Activated CD4-positive, alpha-beta T cell treated with anti-CD3 and anti-CD28 coated beads, Interleukin-2, amount 50 U/mL, for 24 hours (primary cell): ENCODE measurements at regions not wholly inside any gene's neighbourhood (a gene's known extent, or its start where the extent isn't known, plus 50 kb on each side); places are given as distances from the start of the nearest gene placed in this dataset.

Experiments
- DNase-seq, 2 donors: peaks; one replicate each; pipeline ENCODE4 v3.0.0-alpha.2; 2020; ENCODE audit warnings: low read depth in 1 of 2, low spot score in 1 of 2

DNA sequence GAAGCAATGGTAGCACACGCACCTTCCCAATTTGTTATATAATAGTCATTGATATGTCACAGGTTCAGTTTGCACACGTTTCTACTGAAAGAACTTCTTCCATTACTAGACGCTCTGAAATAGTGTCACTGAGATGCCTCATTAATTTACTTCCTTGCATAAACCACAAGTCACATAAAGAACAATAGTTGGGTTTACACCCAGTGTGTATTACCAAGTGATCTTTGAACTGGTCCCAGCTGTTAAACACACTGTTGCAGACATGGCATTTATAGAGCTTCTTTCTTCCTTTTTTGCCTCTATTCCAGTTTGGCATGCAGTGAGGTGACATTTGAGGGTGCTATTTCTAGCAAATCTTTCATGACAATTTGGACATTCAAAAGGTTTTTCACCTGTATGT, 245.3 kb downstream of the EPM2A start:
- DNase-seq, result no peak

DNA sequence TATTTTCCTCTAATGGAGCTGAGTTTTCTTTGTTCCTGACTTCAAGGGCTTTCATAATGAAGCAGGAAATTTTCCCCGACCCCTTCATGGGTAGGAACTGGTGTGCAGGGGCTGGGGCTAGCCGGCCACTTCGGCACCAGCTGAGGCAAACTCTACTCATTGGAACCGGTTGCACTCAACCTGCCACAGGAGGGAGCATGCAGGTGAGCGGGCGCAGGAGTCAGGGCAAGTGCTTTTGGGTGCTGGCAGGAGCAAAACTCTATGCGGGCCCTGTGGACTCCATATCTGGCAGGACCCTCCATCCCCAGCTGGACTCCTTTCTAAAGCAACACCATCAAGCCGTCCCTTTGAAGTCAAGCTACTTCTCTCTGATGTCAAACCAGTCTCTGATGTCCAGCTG, 244.2 kb downstream of the EPM2A start:
- DNase-seq, result no peak

DNA sequence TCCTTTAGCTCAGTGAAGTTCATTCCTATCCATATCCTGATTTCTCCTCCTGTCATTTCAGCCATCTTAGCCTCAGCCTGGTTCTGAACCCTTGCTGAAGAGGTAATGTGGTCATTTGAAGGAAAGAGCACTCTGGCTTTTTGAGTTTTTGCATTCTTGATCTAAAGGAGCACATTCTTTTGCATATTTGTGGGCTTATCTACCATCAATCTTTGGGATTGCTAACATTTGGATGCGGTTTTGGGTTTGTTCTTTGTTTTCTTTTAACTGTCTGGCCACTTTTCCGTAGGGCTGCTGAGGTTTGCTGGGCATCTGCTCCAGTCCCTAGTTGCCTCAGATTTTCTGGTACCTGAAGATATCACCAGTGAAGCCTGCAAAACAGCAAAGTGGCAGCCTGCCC, 238.3 kb downstream of the EPM2A start:
- DNase-seq, result no peak

DNA sequence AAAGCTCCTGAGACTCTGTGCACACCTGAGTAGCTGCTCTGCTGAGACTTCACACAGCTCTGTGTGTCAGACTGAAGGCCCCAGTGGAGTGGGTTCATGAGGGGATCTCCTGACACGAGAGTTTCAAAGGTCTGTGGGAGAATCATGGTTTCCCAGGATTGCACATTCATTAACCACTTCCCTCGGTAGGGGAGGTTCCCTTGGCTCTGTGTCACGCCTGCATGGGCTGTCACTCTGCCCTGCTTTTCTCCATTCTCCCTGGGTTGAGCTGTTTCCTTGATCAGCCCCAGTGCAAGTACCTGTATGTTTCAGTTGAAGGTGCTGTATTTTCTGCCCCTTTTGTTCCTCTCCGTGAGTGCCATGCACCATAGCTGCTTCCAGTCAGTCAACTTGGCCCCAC, 236.9 kb downstream of the EPM2A start:
- DNase-seq, result no peak

DNA sequence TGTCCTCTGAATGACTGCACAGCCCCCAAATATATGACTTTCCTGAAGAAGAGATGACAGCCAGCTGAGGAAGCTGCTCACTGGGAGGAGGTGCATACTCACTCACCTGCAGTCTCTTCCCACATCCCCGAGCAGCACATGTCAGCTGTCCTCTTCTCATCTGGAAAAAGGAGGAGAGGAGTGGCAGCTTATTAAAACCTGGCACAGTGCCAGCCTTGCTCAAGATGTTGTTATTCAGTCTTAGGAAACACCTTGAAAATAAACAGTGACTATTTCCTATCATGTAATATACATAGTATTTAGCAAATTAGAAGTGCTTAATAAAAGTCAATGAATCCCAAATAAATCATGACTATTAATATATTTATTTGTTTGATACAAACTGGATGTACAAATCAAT, 232.9 kb downstream of the EPM2A start:
- DNase-seq, result no peak

DNA sequence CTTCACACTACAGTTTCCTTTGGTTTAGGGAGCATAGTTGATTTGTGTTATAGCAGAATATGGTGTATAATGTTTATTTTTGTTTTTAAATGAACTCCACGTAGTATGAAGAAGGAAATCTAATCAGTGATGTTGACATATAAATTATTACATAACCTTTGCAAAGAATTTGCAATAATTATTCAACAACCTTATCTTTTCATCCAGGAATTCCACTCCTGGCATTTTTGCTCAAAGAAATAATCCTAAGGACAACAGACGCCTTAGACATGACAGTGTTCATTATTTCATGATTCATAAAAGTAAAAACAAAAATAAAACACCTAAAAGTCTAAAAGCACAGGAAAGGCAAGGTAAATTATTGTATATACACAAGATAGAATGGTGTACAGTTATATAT, 229.2 kb downstream of the EPM2A start:
- no peak for DNase-seq

DNA sequence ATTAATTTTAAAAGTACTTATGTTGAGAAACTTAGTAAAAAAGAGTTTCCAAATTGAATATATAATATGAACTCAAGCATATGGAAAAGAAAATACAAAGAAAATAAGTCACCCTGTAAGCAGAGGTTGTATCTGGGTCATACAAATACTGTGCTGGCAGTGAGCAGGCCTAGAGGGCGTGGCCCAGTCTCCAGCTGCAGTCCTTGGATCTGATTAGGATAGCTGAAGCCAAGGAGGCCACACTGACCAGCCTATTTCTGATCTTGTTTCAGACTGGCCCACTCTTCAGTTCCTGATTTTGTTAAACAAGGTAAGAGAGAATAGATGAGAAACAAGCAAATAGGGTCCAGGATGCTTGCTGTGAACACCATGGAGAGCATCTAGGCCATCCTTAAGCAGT, 228.8 kb downstream of the EPM2A start:
- DNase-seq, result no peak

DNA sequence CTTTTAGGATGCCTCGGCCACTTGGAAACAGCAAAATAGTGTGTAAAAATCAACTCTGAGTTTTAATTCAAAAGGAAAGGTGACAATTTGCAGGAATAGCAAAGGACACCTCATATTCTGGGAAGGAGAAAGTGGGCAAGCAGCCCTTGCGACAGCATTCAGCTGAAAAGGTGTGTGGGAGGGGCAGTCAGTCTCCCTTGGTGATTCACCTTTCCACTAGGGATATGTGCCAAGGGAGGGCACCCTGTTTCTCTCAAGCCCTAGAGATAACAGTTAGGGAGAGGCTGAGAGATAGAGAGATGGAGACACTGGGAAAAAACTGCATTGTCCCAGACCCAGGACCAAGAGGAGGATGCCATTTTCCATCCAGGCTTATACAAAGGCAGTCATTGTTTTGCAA, 228.1 kb downstream of the EPM2A start:
- DNase-seq, result no peak

DNA sequence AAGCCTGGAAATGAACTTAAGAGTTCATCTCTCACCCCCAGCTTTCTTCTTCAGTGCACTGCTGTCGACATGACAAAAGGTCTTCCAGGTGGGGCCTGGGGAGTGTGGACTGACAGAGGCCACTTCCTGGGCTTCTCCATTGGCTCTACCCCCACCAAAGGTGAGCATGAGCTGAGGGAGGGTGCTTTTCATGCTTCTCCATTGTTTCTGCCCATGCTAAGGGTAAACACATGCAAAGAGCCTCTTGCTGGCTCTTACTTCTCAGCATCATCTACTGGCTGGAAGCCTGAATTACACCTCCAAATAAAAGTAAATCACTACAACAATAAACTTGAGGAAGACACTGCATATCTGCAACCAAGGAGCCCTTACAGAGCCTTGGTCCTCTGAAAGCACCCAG, 227.2 kb downstream of the EPM2A start:
- DNase-seq, result no peak

DNA sequence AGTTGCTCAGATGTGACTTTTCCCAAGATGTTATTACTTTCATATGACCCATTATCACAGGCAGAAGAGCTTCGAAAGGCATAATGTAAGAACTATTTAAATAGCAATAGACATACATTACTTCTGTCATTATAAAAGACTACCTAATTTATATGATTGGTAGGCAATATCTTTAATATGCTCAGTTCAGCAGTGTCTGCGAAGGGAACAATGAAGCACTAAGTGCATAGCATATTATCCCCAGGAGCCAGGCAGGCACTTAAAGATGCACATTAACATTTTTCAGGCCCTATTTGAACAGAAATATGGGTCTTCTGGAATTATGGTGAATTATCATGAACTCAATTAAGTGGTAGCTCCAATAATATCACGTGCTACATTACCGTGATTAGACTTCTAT, 217.8 kb downstream of the EPM2A start:
- DNase-seq, result no peak

DNA sequence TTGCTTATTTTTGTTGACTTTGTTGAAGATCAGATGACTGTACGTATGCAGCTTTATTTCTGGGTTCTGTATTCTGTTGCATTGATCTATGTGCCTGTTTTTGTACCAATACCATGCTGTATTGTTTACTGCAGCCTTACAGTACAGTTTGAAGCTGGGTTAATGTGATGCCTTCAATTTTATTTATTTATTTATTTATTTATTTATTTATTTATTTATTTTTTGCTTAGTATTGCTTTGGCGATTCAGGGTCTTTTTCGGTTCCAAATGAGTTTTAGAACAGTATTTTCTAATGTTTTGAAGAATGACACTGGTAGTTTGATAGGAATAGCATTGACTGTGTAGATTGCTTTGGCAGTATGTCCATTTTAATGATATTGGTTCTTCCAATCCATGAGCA, 210.3 kb downstream of the EPM2A start:
- DNase-seq, result no peak

DNA sequence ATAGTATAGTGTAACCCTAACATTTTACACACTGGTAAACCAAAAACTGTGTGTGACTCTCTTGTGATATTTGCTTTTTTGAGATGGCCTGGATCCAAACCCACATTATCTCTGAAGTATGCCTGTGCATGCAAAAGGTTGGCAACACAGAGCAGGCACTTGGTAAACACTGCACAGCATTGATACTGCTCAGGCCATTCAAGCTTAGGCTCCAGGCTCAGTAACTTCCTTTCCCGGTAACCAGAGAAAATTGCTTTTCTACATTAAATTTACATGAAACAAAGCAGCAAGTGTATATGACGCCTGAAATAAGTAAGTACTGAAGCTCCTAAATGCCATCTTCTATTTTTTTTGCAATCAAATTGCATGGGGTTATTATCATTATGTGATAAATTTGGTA, 205.7 kb downstream of the EPM2A start:
- DNase-seq, result no peak

DNA sequence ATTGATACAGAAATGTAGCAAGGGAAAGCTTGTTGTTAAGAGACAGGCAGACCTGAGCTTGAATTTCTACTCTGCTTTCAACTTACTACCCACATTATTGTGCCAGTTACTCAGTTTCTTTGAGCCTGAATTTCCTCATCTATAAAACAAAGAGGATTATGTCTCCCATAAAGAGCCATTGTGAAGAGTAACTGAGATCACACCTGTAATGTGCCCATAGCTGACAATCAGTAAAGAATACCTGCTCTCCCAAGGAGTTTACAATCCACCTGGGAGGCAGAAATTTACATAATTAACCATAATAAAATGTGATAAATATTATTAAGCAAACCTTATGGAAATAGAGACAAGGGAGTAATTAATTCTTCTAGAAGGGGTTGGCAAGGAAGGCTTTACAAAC, 204.9 kb downstream of the EPM2A start:
- DNase-seq, result no peak

DNA sequence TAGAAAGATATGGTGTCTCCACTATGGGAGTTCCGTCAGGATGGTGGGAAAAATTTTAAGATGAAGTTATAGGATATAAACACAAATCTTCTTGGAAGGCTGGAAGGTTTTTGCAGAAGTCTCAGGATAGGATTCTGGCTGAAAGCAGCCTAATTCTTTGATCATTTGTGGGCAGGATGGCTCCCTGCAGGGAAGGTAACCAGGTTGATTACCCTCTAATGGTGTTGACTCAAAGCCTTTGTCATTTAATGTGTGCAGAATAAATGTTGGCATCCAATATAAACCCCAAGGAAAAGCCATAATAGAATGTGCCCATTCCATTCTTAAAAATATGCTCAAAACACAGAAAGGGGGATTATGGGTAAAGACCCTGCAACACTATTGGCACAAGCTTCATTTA, 204.3 kb downstream of the EPM2A start:
- no peak for DNase-seq

DNA sequence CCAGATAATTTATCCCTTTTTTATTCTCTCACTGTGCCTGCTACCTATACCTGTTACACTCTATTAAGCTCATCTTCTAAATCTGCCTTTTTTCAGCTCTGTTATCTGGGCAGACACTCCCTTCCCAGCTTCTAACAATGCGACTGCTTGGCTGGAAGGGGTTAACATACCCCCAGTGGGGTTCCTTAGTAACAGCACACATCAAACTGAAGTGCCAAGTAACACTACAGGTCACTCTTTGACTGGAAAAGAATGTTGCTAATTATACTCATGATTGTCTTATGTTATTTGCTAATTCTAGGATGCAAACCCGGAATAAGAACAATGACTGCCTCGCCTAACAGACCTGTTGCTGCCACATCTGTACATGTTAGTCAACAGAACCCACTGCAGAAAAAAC, 203.5 kb downstream of the EPM2A start:
- no peak for DNase-seq

DNA sequence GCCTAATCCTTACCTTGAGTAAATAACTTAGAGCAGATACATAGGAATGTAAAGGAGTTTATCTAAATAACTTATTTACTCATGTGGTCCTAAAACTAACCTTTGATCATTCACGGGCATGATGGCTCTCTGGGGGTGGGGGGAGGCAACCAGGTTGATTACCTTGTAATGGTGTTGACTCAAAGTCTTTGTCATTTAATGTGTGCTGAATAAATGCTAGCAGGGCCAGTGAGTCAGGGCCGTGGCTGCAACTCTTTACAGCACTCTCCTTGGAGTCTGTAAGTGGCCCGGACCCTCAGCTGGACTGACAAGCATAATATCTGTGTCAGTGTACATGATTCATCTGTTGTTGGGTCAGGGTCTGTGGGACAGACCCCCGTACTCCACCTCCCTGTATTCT, 203.0 kb downstream of the EPM2A start:
- no peak for DNase-seq

DNA sequence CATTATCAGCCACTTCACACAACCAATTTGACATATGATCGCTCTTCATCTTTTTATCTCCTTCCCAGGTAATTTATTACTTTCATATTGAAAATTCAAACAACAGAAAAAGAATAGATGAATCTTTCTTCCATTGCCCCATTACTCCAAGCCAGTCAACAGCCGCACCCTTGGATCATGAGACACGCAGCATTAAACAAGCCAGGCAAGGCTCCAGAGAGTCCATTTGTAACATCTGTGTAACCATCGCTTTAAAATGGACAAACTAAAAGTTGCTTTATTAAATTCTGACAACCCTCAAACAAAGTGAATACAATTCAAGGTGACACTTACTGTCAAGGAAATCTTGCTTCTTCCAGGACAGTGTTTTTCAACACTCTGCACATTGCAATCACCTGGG, 200.3 kb downstream of the EPM2A start:
- no peak for DNase-seq

DNA sequence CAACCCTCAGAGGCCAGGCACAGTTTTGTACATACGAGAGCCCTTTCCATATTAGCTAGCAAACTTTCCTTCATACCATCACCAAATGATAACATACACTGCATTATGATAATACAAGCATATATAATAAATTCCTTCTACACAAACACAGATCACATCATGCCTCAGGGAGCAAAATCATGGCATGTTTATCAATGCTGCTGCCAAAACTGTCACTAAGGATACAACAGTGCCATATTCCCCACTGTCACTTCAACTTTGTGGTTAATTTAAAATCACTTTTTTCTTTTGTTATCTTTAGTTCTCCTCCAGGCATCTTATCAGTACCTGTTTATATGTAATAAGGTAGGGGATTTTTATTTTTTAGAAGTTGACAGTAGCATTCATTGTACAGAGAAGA, 196.3 kb downstream of the EPM2A start:
- DNase-seq, result no peak

DNA sequence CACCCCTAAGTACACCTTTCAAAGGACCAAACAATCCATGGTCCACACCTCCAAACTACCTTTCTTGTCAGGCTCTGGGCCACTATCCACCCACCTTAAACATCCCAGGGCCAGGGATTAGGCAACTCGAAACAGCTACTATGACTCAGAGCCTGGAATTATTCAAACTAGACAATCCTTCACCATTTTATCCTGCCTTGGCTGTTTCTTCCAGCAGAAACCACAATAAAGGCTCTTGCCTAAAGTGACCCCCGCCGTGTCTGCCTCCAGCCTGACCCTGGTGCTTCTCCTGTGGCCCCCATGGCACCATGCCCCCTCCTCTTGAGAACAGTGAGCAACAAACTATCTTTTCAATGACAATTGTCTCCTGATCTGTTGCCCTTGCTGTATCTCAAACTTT, 195.5 kb downstream of the EPM2A start:
- no peak for DNase-seq

DNA sequence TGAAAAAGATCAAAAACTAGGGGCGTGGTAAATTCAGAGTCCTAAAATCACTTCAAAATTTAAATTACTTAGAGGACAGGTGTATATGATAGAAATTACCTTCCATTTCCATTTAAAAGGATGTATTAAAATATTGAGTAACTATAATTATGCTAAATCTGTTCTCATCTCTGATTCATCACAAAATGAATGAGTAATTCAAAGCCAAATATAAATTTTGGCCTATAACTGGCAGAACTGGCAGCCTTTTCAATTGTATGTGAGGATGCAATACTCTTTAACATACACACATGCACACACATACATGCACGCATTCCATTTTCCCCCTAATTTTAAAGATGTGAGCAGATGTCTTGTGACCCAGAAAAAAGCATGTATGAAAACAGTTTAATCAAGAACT, 194.6 kb downstream of the EPM2A start:
- no peak for DNase-seq

DNA sequence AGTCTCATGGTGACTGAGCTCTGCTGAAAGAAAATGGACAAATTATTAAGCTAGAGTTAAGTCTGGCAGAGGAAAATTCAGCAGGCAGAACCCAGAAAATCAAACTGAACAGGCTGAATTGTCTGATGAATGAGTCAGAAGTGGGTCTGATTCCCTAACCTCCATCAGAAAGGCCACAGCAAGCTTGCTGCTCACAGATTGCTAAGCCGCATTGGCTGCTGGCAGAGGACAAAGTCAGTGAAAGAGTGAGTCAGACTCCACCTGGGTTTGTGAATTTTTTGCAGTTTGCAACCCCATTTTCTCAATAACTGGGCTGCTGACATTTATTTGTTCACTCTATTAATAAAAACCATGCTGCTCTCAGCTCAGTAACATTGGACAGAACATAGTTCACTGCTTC, 191.3 kb downstream of the EPM2A start:
- DNase-seq, result no peak

DNA sequence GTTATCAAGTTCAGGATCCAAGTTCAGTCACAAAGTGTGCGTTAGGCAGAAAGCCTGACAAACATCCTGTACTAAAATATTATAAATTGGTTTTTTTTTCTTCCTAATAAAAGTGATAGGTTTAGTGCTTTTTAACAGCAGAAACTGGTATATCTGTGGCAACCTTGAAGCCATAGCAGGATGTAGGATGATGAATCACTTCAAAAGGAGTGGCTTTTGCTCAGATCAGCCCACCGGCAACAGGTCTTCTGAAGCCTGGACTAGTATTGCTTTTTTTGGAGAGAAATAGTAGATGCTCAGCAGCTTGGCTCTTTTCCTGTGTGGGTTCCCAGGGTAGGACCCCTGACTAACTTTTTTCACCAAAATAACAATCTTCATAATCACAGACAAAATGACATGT, 190.8 kb downstream of the EPM2A start:
- no peak for DNase-seq

DNA sequence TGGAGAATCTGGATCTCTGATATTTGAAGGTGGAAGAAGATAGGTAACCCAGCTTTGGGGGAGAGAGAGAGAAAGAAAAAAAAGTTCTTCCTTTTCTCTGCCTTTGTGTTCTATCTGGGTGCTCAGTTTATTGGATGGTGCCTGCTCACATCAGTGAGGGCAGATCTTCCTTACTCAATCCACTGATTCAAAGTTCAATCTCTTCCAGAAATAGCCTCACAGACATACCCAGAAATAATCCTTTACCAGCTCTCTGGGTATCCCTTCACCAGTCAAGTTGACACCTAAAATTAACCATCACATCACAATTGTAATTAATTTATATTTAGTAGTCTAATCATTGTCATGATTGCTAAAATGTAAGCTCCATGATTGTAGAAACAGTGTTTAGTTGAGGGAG, 189.1 kb downstream of the EPM2A start:
- no peak for DNase-seq

DNA sequence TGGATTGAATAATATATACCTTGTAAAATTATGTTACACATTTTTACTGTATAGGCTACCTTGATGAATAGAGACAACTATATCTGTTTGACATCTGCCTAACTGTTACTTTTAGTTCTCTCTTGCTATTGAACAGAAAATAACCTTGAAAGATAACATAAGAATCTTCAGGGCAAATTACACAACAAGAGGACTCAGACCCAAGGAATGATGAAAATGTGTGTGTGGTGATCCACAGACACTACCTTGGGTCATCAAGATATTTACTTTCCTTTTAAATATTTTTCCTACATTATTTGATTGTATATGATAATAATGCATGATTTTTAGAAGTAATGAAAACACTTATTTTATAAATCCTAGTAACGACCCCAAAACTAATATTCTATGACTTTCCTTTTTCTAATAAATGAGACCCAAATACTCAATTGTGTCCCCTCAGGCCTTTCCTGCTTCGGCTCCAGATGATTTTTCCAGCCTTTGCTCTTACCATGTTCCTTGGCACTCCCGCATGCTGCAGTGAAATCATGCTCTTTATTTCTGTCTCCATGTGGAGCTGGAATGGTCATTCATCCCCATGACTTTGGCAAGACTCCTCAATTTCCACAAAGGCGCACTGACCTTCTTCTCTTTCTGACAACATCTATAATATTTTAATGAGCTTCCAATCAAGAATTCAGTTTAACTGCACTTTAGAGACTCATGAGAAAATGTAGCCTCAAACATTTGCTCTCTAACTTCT, 187.6 kb downstream of the EPM2A start:
- DNase-seq, result no peak
